Lung (tissue), 11 donors: ENCODE measurements at regions not wholly inside any gene's neighbourhood (a gene's known extent, or its start where the extent isn't known, plus 50 kb on each side); places are given as distances from the start of the nearest gene placed in this dataset.

ENCODE experiments used
- ATAC-seq: fragments of 200-7000 bp; cut with Tn5 transposase; one replicate; pipeline ENCODE4 v1.9.1; 2020; ENCODE audit warnings: moderate number of reproducible peaks; ENCODE audit not compliant: insufficient read depth, low FRiP score
- DNase-seq, 3 donors: peaks; one replicate each; pipeline ENCODE4 v3.0.0-alpha.2; 2013 to 2017
- H3K27ac ChIP-seq, 2 donors: one replicate each; pipeline ENCODE4 v1.5.1; 2013; ENCODE audit warnings: mild to moderate bottlenecking in 2 of 2, moderate library complexity in 2 of 2, control low read depth in 1 of 2, inconsistent platforms in 1 of 2, low read depth in 1 of 2, low read length in 1 of 2
- H3K27me3 ChIP-seq, 3 donors: one replicate each; pipeline ENCODE4 v1.5.1; 2013; ENCODE audit warnings: low read length in 2 of 3; ENCODE audit not compliant: control insufficient read depth in 3 of 3, insufficient read depth in 3 of 3
- H3K36me3 ChIP-seq, 4 donors: one replicate each; pipeline ENCODE4 v1.5.1; 2013; ENCODE audit warnings: low read length in 4 of 4, mild to moderate bottlenecking in 1 of 4, moderate library complexity in 1 of 4; ENCODE audit not compliant: control insufficient read depth in 4 of 4, insufficient read depth in 4 of 4
- H3K4me1 ChIP-seq, 5 donors: one replicate each; pipeline ENCODE4 v1.5.1; 2013; ENCODE audit warnings: low read length in 5 of 5, mild to moderate bottlenecking in 2 of 5, moderate library complexity in 1 of 5; ENCODE audit not compliant: control insufficient read depth in 5 of 5, insufficient read depth in 5 of 5
- H3K4me3 ChIP-seq: one replicate; pipeline ENCODE4 v1.5.1; 2013; ENCODE audit warnings: mild to moderate bottlenecking, control low read depth, moderate library complexity
- H3K9ac ChIP-seq, 2 donors: one replicate each; pipeline ENCODE4 v1.5.1; 2013; ENCODE audit warnings: low read length in 2 of 2, control low read depth in 1 of 2; ENCODE audit not compliant: insufficient read depth in 1 of 2
- H3K9me3 ChIP-seq, 4 donors: one replicate each; pipeline ENCODE4 v1.5.1; 2013; ENCODE audit warnings: low read length in 3 of 4, mild to moderate bottlenecking in 1 of 4, moderate library complexity in 1 of 4; ENCODE audit not compliant: control insufficient read depth in 4 of 4, insufficient read depth in 3 of 4
- CTCF ChIP-seq: IDR thresholded peaks from 2 replicates; pipeline ENCODE4 v1.5.1; 2012; ENCODE audit warnings: mild to moderate bottlenecking; ENCODE audit errors: control extremely low read depth, extremely low read depth
- WGBS, 2 donors: extraction: QIAGEN DNeasy Blood & Tissue Kit; methylation state at CpG; one replicate each; pipeline ENCODE4 v1.1.7; 2013; 5-methylcytosine and 5-hydroxymethylcytosine counted together
- donor health status: control.
- donor health status: control.
- donor health status: Bipolar disorder and iron deficiency.
- donor health status: healthy.
- donor health status: DM: yes; HTN: yes; CAD: no.

DNA sequence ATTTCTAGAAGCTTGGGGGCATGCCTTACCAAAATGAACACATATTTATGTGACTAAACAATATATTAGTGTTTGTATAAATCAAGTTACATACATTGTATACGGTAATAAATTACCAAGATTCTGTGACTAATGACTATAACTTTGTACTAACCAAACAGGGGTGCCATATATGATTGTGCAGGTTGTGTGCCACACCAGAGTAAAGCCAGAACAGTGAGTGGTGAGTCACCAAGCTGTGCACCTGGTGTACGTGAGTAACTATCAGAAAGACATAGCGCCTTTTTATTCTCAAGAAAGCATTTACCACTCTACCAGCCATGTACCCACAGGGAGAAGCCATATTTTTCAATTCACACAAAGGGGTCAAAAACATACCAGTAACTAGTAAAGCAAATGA, 453.2 kb upstream of the PIK3C3 start:
- 92 to 94% methylated on average over 3 of the region's 3 CpGs for WGBS, 2 donors
- no peak overlapping the region for H3K27ac ChIP-seq
- no peaks in the 10 kb centered on the region for H3K4me1 ChIP-seq
- no peak for DNase-seq
- H3K4me3 ChIP-seq = no peak overlapping the region
- H3K9me3 ChIP-seq = no peaks in the 10 kb centered on the region
- H3K36me3 ChIP-seq = no peaks in the 10 kb centered on the region
- no peak for TF ChIP-seq CTCF
- H3K27me3 ChIP-seq = no peaks in the 10 kb centered on the region
- no peak for ATAC-seq
- no peak overlapping the region for H3K9ac ChIP-seq

DNA sequence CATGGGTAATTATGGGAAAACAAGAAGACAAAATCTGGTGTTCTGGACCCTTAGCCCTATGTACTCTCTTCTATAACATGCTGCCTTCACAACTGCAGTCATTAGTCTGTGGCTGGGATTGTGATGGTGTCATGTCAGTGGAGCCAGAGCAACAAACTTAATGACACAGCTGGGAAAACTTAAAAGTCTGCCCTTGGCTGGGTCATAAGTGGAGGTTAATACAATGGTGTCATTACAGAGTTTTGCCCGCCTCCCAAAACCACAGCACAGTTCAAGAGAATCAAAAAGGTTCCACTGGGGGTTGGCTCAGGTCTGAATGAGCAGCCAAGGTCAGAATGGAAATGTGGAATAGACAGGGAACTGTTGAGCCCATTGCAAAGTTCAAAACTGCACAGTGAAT, 455.7 kb upstream of the PIK3C3 start:
- no peak for TF ChIP-seq CTCF
- no peak overlapping the region for H3K4me3 ChIP-seq
- DNase-seq = no peak
- H3K27ac ChIP-seq = no peak overlapping the region
- H3K9me3 ChIP-seq = no peaks in the 10 kb centered on the region
- 93 to 95% methylated on average over 1 of the region's 1 CpG for WGBS, 2 donors
- no peaks in the 10 kb centered on the region for H3K27me3 ChIP-seq
- H3K36me3 ChIP-seq = no peaks in the 10 kb centered on the region
- H3K9ac ChIP-seq = no peak overlapping the region
- H3K4me1 ChIP-seq = no peaks in the 10 kb centered on the region
- ATAC-seq = no peak

DNA sequence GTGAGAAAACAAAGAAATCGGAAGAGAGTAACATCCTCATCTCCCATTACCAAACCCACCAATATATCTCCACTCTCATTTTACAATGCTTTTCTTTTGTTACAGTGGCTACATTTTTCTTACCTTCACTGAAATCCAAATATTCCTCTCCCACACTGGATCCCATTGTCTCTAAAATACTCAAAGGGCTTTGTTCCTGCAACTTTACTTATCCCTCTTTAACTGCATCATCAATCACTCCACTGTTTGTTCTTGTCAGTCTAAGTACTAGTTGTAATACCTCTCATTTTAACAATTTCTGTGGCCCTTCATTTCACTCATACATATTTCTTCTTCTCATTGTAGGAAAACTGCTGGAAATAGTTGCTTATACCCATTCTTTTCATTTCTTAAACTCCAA, 464.2 kb upstream of the PIK3C3 start:
- 89 to 94% methylated on average over 1 of the region's 1 CpG for WGBS, 2 donors
- Histone ChIP-seq H3K27ac (no peak overlapping the region), H3K4me3 (no peak overlapping the region), H3K9ac (no peak overlapping the region), H3K9me3 (no peaks in the 10 kb centered on the region), H3K27me3 (no peaks in the 10 kb centered on the region), H3K4me1 (no peaks in the 10 kb centered on the region), H3K36me3 (no peaks in the 10 kb centered on the region)
- TF ChIP-seq CTCF = no peak
- DNase-seq (no peak), ATAC-seq (no peak)

- H3K27me3 ChIP-seq = no peaks in the 10 kb centered on the region
Observed at GRCh38 chr18:41486575-41486974, 468.5 kb upstream of the PIK3C3 start.

More at GRCh38 chr18:41486575-41486974, 468.5 kb upstream of the PIK3C3 start:
- TF ChIP-seq CTCF = no peak
- H3K4me1 ChIP-seq = no peaks in the 10 kb centered on the region
- H3K9me3 ChIP-seq = no peaks in the 10 kb centered on the region
- no peak overlapping the region for H3K9ac ChIP-seq
- no peak for DNase-seq
- 39 to 61% methylated on average over 1 of the region's 1 CpG for WGBS, 2 donors
- H3K27ac ChIP-seq = no peak overlapping the region
- H3K36me3 ChIP-seq = no peaks in the 10 kb centered on the region
- ATAC-seq = no peak
- H3K4me3 ChIP-seq = no peak overlapping the region
